Upper lobe of left lung (tissue), 4 donors: ENCODE measurements at regions not wholly inside any gene's neighbourhood (a gene's known extent, or its start where the extent isn't known, plus 50 kb on each side); places are given as distances from the start of the nearest gene placed in this dataset.

Source experiments
- CTCF ChIP-seq, 6 experiments: fragments of 450-650 bp in 4 of 6; fragments of 200-600 bp in 2 of 6; sonication (generic) in 2 of 6; IDR thresholded peaks; one replicate each; pipeline ENCODE4 v1.5.1; 2016 to 2019; ENCODE audit warnings: antibody characterized with exemption in 6 of 6
- EP300 ChIP-seq, 4 donors: sonication (generic); formaldehyde crosslinking; IDR thresholded peaks; one replicate each; pipeline ENCODE4 v1.5.1; 2017; ENCODE audit warnings: antibody characterized with exemption in 4 of 4, control low read depth in 2 of 4
- POLR2A ChIP-seq, 4 donors: fragments of 450-650 bp; IDR thresholded peaks; one replicate each; pipeline ENCODE4 v1.5.1; 2016 to 2017; ENCODE audit warnings: antibody characterized with exemption in 4 of 4, mild to moderate bottlenecking in 2 of 4
- POLR2AphosphoS5 ChIP-seq, 2 donors: sonication (generic); formaldehyde crosslinking; IDR thresholded peaks; one replicate each; pipeline ENCODE4 v1.5.1; 2017; ENCODE audit warnings: antibody characterized with exemption in 2 of 2

DNA sequence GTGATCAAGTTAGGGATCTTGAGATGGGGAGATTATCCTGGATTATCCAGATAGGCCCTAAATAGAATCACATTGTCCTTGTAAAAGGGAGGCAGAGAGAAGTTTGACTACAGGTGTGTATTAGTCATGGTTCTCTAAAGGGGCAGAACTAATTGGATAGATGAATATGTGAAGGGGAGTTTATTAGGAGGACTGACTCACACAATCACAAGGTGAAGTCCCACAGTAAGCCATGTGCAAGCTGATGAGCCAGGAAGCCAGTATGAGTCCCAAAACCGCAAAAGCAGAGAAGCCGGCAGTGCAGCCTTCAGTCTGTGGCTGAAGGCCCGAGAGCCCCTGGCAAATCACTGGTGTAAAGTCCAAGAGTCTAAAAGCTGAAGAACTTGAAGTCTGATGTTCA lies 275.8 kb downstream of the KCNS3 start:
- TF ChIP-seq CTCF (IDR thresholded peaks at IDR 0.05) (no peak), POLR2A (IDR thresholded peaks at IDR 0.05) (no peak), POLR2AphosphoS5 (IDR thresholded peaks at IDR 0.05) (no peak), EP300 (IDR thresholded peaks at IDR 0.05) (no peak)
